ENCODE measurements at regions not wholly inside any gene's neighbourhood (a gene's known extent, or its start where the extent isn't known, plus 50 kb on each side); places are given as distances from the start of the nearest gene placed in this dataset.

- Histone ChIP-seq H3K9me3 (ENCODE audit: low read depth) (no peaks in the 10 kb centered on the region), H3K27me3 (no peaks in the 10 kb centered on the region), H3K36me3 (no peaks in the 10 kb centered on the region), H3K4me3 (no peak overlapping the region), H3K27ac (no peak overlapping the region), H3K4me1 (ENCODE audit: low read depth) (no peaks in the 10 kb centered on the region)
- TF ChIP-seq CTCF (IDR thresholded peaks at IDR 0.05; ENCODE audit: low read depth, low read length), result no peak
- DNase-seq (ENCODE audit: low read depth in 1 of 2, low spot score in 1 of 2), result no peak
These were observed 677.2 kb downstream of the AACS start for GRCh38 chr12:125742413-125742812.

DNA sequence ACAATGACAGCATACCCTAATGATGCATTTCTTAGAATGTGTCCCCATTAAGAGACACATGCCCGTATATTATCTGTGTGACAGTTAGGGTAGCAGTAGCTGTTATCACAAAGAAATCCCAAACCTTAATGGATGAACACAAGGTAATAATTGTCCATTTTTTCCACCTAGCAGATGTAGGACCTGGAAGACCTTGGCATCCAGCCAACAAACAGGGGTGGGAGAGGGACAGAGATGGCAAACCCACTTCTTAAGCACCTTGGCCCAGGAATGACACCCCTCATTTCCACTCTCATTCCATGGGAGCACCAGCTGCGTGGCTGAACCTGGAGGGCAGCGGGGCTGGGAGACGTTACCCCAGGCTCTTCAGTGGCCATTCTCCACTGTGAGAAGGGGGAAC lies 679.0 kb downstream of the AACS start:
- no peaks in the 10 kb centered on the region for H3K9me3 ChIP-seq (ENCODE audit: low read depth)

DNA sequence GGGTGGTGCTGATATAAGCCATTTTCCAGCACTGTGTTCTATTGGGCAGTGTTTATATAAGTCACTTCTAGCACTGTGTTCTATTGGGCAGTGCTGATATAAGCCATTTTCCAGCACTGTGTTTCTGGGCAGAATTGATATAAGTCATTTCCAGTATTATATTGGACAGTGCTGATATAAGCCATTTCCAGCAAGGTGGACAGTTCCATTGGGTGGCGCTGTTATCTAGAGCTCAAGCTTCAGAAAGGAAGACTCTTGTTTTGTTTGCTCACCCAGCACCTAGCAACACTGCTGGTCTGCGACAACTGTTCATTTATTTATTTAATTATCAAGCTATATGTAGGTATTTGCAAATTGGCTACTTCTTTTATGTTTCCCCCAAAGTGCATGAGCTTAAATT lies 690.3 kb downstream of the AACS start:
- DNase-seq (ENCODE audit: low read depth in 1 of 2, low spot score in 1 of 2), result no peak
- no peaks in the 10 kb centered on the region for H3K27me3 ChIP-seq
- no peaks in the 10 kb centered on the region for H3K9me3 ChIP-seq (ENCODE audit: low read depth)
- H3K27ac ChIP-seq, result no peak overlapping the region
- H3K4me1 ChIP-seq (ENCODE audit: low read depth), result no peaks in the 10 kb centered on the region
- no peaks in the 10 kb centered on the region for H3K36me3 ChIP-seq
- no peak for TF ChIP-seq CTCF (IDR thresholded peaks at IDR 0.05; ENCODE audit: low read depth, low read length)
- no peak overlapping the region for H3K4me3 ChIP-seq

More for the DNA sequence above, 679.0 kb downstream of the AACS start:
- Histone ChIP-seq H3K27ac (no peak overlapping the region), H3K4me1 (ENCODE audit: low read depth) (no peaks in the 10 kb centered on the region), H3K4me3 (no peak overlapping the region), H3K36me3 (no peaks in the 10 kb centered on the region), H3K27me3 (no peaks in the 10 kb centered on the region)
- no peak for DNase-seq (ENCODE audit: low read depth in 1 of 2, low spot score in 1 of 2)
- no peak for TF ChIP-seq CTCF (IDR thresholded peaks at IDR 0.05; ENCODE audit: low read depth, low read length)

DNA sequence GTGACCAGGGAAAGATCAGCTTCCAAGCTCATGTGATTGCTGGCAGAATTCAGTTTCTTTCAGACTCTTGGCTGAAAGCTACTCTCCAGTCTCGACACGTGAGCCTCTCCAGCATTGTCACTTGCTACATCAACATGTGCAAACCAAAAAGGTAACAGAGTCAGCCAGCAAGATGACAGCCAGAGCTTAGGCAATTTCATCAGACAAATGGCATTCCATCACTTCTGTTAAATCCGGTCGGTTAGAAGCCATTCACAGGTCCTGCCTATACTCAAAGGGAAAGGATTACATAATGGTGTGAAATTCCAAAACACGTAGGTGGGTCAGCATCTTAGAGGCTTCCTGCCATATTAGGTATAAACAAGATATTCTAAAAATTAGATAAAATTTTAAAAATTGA lies 700.9 kb downstream of the AACS start:
- no peak for TF ChIP-seq CTCF (IDR thresholded peaks at IDR 0.05; ENCODE audit: low read depth, low read length)
- no peak overlapping the region for H3K27ac ChIP-seq
- H3K36me3 ChIP-seq, result no peaks in the 10 kb centered on the region
- DNase-seq (ENCODE audit: low read depth in 1 of 2, low spot score in 1 of 2), result no peak
- H3K4me3 ChIP-seq, result no peak overlapping the region
- H3K27me3 ChIP-seq, result no peaks in the 10 kb centered on the region
- no peaks in the 10 kb centered on the region for H3K9me3 ChIP-seq (ENCODE audit: low read depth)
- H3K4me1 ChIP-seq (ENCODE audit: low read depth), result no peaks in the 10 kb centered on the region

DNA sequence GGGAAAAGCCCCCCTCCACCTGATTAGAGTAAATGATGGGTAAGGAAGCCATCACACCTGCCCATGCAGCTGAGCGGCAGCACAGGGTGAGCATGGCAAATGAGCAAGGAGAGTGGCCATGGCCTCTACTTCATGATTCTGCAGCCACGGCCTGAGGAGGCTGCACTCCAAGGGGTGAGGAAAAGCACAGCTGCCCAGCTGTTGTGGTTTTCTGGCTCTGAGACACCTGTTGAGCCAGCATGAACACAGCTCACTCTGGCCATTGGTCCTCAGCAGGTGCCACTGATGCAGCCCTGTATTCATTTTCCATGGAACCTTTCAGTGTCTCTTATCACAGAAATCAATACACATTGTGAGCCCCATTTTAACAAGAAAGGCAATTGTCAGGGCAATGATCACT lies 707.2 kb downstream of the AACS start:
- no peak for DNase-seq (ENCODE audit: low read depth in 1 of 2, low spot score in 1 of 2)
- Histone ChIP-seq H3K4me1 (ENCODE audit: low read depth) (no peaks in the 10 kb centered on the region), H3K36me3 (no peaks in the 10 kb centered on the region), H3K27ac (no peak overlapping the region), H3K4me3 (no peak overlapping the region), H3K27me3 (no peaks in the 10 kb centered on the region), H3K9me3 (ENCODE audit: low read depth) (no peaks in the 10 kb centered on the region)
- TF ChIP-seq CTCF (IDR thresholded peaks at IDR 0.05; ENCODE audit: low read depth, low read length), result no peak
